T47D (cell line): ENCODE measurements at regions not wholly inside any gene's neighbourhood (a gene's known extent, or its start where the extent isn't known, plus 50 kb on each side); places are given as distances from the start of the nearest gene placed in this dataset.
A peak's percentile ranks its signal among the peaks of the same experiment; 100 is the strongest.

Source experiments
- DNase-seq, 2 experiments: peaks; one replicate each; pipeline versions ENCODE4 v3.0.0 to v3.0.0-alpha.2; 2011 to 2012; ENCODE audit warnings: low read depth in 1 of 2, low spot score in 1 of 2
- JUND ChIP-seq: IDR thresholded peaks from 2 replicates; pipeline ENCODE4 v1.6.1; 2012; ENCODE audit warnings: low read depth
- in situ Hi-C: cut with HindIII; loops from 2 replicates; pipeline ENCODE4 v1.10.0; 2016; ENCODE audit warnings: low sequenced_read_pairs, low pct_unique_long_range_greater_than_20kb

- no peak for TF ChIP-seq JUND
- DNase-seq, result no peak
- in situ Hi-C loops, result no loop called here
Observed at GRCh38 chr7:110337646-110338045, 753.3 kb upstream of the LRRN3 start.

DNA sequence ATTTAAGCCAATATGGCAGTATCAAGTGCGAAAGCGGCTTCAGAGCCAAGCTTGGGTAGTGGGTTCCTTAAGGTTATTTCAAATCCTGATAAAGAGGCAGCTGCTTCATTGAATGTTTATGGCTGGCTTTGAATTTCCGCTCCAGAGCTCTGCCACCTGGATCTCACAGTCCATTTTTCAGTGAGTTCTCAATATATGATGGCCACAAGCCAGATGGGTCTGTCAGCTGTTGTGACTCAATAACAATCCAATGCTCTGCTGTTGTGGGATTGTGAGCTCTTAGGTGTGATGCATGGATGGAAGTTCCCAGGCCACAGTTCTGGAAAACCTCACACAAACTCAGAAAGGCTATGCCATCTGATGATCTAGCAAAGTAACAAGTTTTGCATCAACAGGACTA lies 743.8 kb upstream of the LRRN3 start:
- no peak for TF ChIP-seq JUND
- DNase-seq, result no peak
- in situ Hi-C loops, result no loop called here

GRCh38 chr7:110356438-110356837 lies 734.5 kb upstream of the LRRN3 start:
- no peak for DNase-seq
- in situ Hi-C loops, result no loop called here
- TF ChIP-seq JUND, result no peak

DNA sequence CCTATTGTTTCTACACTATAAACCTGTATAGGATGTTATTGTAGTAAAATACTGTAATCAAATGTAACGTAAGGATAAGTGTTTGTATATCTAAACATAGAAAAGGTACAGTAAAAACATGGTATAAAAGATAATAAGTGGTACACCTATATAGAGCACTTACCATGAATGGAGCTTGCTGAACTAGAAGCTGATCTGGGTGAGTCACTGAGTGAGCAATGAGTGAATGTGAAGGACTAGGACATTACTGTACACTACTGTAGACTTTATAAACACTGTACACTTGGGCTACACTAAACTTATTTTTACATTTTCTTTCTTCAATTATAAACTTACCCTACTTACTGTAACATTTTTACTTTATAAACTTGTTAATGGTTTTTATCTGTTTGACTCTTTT lies 732.9 kb upstream of the LRRN3 start:
- TF ChIP-seq JUND, result no peak
- DNase-seq, result no peak
- in situ Hi-C loops, result no loop called here

DNA sequence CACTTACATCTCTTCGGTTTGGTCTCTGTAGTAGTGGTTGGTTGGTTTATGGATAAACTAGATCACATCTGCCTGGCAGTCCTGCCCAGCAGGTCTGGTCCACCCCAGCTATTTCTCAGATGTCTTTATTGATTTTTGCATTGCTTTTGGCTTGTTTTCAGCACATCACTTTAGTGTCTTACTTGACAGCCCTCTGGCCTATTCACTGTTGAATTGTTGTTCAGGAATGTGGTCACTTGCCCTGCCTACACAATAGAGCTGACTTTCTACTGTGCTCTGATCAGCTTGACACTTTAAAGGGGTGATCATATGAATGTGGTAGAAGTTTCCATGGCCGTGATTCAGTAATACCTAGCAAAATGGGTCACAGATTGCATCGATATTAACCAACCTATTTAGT lies 719.2 kb upstream of the LRRN3 start:
- TF ChIP-seq JUND, result no peak
- DNase-seq, result no peak
- in situ Hi-C loops, result no loop called here

DNA sequence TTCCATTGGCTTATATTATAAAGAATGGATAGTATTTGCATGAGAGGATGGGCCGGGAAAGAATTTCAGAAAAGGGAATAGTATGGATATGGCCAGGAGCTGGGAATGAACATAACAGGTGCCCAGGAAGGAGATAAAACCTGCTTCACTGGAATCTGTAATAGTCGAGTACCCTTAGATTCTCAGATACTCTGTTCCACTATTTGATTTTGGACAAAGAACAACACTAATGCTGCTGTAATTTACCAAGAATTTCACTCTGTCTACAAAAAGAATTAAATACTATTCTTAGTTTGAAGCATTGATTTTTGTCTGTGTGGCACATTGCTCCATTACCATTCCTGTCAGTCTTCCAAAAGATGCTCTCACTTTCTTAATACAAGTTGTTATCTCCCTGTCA lies 718.2 kb upstream of the LRRN3 start:
- TF ChIP-seq JUND, result no peak
- DNase-seq, result no peak
- in situ Hi-C loops, result no loop called here

DNA sequence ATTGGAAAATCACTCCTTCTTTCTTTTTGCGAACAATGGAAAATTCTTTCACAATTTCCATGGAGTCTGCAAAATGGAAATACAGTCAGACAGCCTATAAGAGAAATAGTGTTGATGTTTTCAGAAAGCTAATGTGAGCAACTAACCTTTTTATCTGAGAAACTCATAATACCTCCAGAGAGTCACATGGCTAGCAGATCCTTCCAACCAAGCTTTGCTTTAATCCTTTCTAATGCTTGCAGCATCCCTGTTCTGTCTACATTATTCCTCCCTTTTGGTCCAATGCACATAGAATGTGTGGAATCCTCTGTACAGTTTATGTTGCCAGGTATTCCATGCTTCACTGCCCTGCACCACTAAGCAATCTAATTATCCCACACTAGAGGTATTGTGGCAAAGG lies 717.5 kb upstream of the LRRN3 start:
- in situ Hi-C loops, result no loop called here
- TF ChIP-seq JUND, result no peak
- no peak for DNase-seq

DNA sequence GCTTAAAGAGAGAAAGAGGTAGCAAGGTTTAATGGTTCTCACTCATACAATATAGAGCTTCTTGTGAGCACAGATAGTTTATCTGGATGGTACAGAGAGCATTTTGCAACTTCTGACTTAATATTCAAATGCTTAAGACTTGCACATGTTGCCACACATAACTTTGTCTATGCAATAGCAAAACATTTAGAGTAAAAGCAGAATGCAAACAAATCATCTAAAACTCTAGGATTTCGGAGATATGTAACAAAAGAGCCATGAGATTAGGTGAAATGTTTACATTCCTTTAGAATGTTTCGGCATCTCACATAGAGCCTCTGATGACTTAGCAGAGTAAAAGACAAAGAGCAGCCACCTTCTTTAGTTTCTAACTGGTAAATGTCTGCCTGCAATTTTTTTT lies 717.1 kb upstream of the LRRN3 start:
- no peak for DNase-seq
- TF ChIP-seq JUND, result no peak
- in situ Hi-C loops, result no loop called here

GRCh38 chr7:110375068-110375467 lies 715.9 kb upstream of the LRRN3 start:
- DNase-seq, result no peak
- in situ Hi-C loops, result no loop called here
- no peak for TF ChIP-seq JUND

- peak; percentile 84; the same call in 1 of the 2 replicates for TF ChIP-seq JUND
- DNase-seq, result peak in 1 of 2 experiments; percentile 62
- in situ Hi-C loops, result no loop called here
Observed at GRCh38 chr7:110382736-110383135, 708.2 kb upstream of the LRRN3 start.

DNA sequence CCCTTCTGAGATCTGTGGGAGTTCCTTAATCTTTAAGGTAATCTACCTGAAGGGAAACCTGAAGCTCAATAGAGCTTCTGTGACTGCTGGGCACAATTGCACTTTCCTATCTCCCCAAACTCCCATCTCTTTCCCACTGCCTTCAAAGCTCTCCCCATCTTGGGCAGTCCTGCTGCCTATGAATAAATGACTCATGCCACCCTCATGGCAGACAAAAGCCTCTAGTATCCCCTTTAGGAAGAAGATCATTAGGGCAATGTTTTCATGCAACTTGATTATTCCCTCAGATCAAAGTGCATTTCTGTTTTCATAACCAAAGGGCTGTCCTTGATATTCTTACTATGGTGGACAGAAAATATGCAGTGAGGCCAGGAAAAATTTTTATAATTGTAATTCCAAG lies 704.9 kb upstream of the LRRN3 start:
- in situ Hi-C loops, result no loop called here
- DNase-seq, result no peak
- no peak for TF ChIP-seq JUND

- in situ Hi-C loops, result no loop called here
- peak in 1 of 2 experiments; percentile 73 for DNase-seq
- TF ChIP-seq JUND, result no peak; the same call in 1 of the 2 replicates
Observed at GRCh38 chr7:110386913-110387312, 704.0 kb upstream of the LRRN3 start.

DNA sequence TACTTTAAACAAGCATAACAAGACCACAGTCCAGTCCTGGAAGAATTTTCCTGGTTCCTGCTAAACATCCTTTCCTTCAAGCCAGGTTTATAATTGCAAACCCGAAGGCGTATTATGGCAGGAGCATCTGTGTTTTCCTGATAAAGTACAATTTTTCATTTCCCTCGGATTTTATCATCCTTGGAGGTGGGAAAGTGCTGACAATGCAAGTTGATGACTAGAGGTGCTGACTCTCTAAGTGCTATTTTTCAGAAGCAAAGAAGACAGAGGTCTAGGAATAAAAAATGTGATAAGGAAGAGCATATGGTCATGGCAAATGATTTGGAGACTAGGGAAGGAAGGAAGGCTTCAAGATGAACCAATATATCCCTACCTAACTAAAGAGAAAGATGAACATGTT lies 703.2 kb upstream of the LRRN3 start:
- in situ Hi-C loops, result no loop called here
- no peak for TF ChIP-seq JUND
- peak in 1 of 2 experiments; percentile 55 for DNase-seq

- DNase-seq, result no peak
- in situ Hi-C loops, result no loop called here
- no peak for TF ChIP-seq JUND
Observed at GRCh38 chr7:110388457-110388856, 702.5 kb upstream of the LRRN3 start.

DNA sequence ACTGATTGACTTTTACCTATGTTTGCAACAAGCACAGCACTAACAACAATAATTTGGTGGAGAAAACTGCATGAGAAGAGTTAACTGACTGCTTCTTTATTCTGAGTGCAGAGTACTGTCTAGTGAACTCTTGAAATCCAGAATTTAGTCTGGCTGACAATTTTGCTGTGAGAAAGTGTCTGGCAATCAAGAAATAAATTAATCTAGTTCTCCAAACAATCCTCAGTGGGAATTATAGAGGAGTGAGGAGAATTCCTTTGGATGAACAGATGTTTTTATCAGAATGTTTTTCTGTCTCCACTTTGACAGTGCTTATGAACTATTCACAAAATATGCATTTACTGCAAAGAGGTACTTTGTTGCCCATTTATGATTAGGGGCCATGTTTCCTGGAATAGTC lies 694.9 kb upstream of the LRRN3 start:
- no peak for TF ChIP-seq JUND
- in situ Hi-C loops, result no loop called here

More for the DNA sequence above, 694.9 kb upstream of the LRRN3 start:
- no peak for DNase-seq
